ENCODE measurements at regions not wholly inside any gene's neighbourhood (a gene's known extent, or its start where the extent isn't known, plus 50 kb on each side); places are given as distances from the start of the nearest gene placed in this dataset.

DNA sequence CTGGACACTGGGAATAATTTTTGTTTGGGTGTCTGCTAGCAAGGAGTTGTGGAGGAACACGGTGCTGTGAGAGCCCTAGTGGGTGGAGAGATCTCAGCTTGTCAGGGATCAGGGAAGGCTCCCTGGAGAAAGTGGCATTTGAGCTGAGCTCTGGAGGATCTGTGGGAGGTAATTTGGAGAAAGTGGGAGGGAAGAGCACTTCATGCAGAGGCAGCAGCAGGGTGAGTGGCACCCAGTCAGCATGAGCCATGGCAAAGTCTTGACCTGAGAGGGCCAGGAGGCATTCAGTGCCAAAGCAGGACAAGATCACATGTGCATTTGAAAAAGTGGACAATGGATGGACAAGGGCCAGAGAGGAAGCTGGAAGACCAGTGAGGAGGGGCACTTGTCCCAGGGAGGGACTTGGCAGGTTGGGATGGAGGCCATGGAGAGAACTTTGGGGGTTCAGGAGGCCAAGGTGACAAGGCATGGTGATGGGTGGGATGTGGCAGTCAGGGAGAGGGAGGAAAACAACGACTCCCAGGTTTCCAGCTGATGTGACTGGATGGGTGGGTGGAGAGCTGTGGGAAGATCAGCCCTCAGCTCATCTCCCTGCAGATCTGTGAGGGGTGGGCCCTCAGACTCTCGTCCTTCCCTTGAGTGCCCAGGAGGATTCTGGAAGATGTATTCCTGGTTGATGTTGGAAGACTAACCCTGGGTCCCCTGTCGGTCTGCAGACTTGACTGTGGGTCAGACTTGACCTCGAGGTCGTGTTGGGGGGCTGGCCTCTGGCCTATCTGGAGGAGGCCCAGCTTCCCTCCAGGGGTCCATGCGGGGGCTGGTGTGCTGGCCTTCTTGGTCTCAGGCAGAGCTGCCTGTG is 68.9 kb upstream of the PITX1 start:
- Histone ChIP-seq H3F3A (ENCODE audit: control insufficient read depth, insufficient read depth) (no peaks in the 10 kb centered on the region), H3K79me2 (ENCODE audit: control insufficient read depth, low read length) (no peaks in the 10 kb centered on the region), H3K9me2 (replicated peaks; ENCODE audit: control insufficient read depth, low read length) (no peaks in the 10 kb centered on the region), H3K4me1 (ENCODE audit: control insufficient read depth, low read length) (peaks cover 5% of the 10 kb centered on the region; the same call in 1 of the 2 replicates), H3K4me2 (ENCODE audit: low read length) (no peak overlapping the region), H3K36me3 (ENCODE audit: control insufficient read depth, low read length) (no peaks in the 10 kb centered on the region), H4K20me1 (ENCODE audit: control insufficient read depth, insufficient read depth, low read depth, low read length) (no peaks in the 10 kb centered on the region), H3K27me3 (ENCODE audit: control insufficient read depth, low read length) (no peaks in the 10 kb centered on the region), H3K9me3 (ENCODE audit: control insufficient read depth, insufficient read depth, low read length) (no peaks in the 10 kb centered on the region), H3K4me3 (ENCODE audit: low read length) (no peak overlapping the region), H3K27ac (ENCODE audit: low read depth, low read length) (no peak overlapping the region)
- TF ChIP-seq EZH2phosphoT487 (IDR thresholded peaks at IDR 0.05; ENCODE audit: borderline replicate concordance, low read length): no peak
- TF ChIP-seq, protein P1, sequence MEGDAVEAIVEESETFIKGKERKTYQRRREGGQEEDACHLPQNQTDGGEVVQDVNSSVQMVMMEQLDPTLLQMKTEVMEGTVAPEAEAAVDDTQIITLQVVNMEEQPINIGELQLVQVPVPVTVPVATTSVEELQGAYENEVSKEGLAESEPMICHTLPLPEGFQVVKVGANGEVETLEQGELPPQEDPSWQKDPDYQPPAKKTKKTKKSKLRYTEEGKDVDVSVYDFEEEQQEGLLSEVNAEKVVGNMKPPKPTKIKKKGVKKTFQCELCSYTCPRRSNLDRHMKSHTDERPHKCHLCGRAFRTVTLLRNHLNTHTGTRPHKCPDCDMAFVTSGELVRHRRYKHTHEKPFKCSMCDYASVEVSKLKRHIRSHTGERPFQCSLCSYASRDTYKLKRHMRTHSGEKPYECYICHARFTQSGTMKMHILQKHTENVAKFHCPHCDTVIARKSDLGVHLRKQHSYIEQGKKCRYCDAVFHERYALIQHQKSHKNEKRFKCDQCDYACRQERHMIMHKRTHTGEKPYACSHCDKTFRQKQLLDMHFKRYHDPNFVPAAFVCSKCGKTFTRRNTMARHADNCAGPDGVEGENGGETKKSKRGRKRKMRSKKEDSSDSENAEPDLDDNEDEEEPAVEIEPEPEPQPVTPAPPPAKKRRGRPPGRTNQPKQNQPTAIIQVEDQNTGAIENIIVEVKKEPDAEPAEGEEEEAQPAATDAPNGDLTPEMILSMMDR (IDR thresholded peaks at IDR 0.05; ENCODE audit: low read depth, low read length, poor library complexity, severe bottlenecking): no peak

DNA sequence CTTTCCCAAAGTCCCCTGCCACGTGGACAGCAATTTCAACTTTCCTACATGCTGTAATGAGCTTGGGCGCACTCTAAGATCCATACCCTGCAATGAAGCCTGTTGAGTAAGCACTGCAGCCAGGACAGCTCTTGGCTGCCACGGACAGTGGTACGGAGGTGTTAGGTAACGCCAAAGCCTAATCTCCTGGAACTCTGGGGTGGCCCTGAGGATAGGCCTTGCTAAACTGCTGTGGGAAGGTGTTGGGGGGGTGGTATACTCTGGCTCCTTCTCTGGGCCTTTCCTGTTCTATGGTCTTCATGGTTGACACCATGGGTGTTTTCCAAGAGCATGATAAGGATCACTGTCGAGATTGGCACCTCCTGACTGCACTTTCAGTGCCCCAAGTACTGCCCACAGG is 66.4 kb upstream of the PITX1 start:
- no peak overlapping the region for H3K4me3 ChIP-seq (ENCODE audit: low read length)
- H3K4me2 ChIP-seq (ENCODE audit: low read length): no peak overlapping the region
- H4K20me1 ChIP-seq (ENCODE audit: control insufficient read depth, insufficient read depth, low read depth, low read length): no peaks in the 10 kb centered on the region
- TF ChIP-seq, protein P1 (IDR thresholded peaks at IDR 0.05; ENCODE audit: low read depth, low read length, poor library complexity, severe bottlenecking): no peak
- H3K27ac ChIP-seq (ENCODE audit: low read depth, low read length): no peak overlapping the region
- no peaks in the 10 kb centered on the region for H3K9me3 ChIP-seq (ENCODE audit: control insufficient read depth, insufficient read depth, low read length)
- H3K4me1 ChIP-seq (ENCODE audit: control insufficient read depth, low read length): peaks cover 5% of the 10 kb centered on the region; the same call in 1 of the 2 replicates
- no peaks in the 10 kb centered on the region for H3K36me3 ChIP-seq (ENCODE audit: control insufficient read depth, low read length)
- H3K9me2 ChIP-seq (replicated peaks; ENCODE audit: control insufficient read depth, low read length): no peaks in the 10 kb centered on the region
- H3K27me3 ChIP-seq (ENCODE audit: control insufficient read depth, low read length): no peaks in the 10 kb centered on the region
- H3K79me2 ChIP-seq (ENCODE audit: control insufficient read depth, low read length): no peaks in the 10 kb centered on the region
- H3F3A ChIP-seq (ENCODE audit: control insufficient read depth, insufficient read depth): no peaks in the 10 kb centered on the region

DNA sequence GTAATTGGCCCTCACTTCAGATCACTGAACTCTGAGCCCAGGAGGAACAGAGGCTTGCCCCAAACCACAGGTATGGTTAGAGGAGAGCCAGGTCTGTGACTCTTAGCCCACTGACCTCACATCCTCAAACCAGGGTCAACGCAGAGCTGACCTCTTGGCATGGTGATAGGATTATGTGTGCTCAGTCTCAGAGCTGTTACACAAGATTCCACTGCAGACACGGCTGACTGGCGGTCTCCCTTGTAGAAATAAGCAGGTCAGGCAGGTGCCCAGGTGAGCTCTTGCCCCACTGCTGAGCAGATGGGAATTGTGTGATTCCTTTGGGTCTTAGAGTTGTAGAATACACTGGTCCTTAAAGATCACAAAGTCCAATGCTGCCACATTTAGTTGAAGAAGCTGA is 66.0 kb upstream of the PITX1 start:
- Histone ChIP-seq H3K27me3 (ENCODE audit: control insufficient read depth, low read length) (no peaks in the 10 kb centered on the region), H3F3A (ENCODE audit: control insufficient read depth, insufficient read depth) (no peaks in the 10 kb centered on the region), H3K9me2 (replicated peaks; ENCODE audit: control insufficient read depth, low read length) (no peaks in the 10 kb centered on the region), H4K20me1 (ENCODE audit: control insufficient read depth, insufficient read depth, low read depth, low read length) (no peaks in the 10 kb centered on the region), H3K36me3 (ENCODE audit: control insufficient read depth, low read length) (no peaks in the 10 kb centered on the region), H3K4me3 (ENCODE audit: low read length) (no peak overlapping the region), H3K27ac (ENCODE audit: low read depth, low read length) (no peak overlapping the region), H3K4me2 (ENCODE audit: low read length) (no peak overlapping the region), H3K9me3 (ENCODE audit: control insufficient read depth, insufficient read depth, low read length) (no peaks in the 10 kb centered on the region), H3K4me1 (ENCODE audit: control insufficient read depth, low read length) (peaks cover 5% of the 10 kb centered on the region; the same call in 1 of the 2 replicates), H3K79me2 (ENCODE audit: control insufficient read depth, low read length) (no peaks in the 10 kb centered on the region)
- TF ChIP-seq EZH2phosphoT487 (IDR thresholded peaks at IDR 0.05; ENCODE audit: borderline replicate concordance, low read length): no peak
- TF ChIP-seq, protein P1 (IDR thresholded peaks at IDR 0.05; ENCODE audit: low read depth, low read length, poor library complexity, severe bottlenecking): no peak
